Loucy (cell line): ENCODE measurements at regions not wholly inside any gene's neighbourhood (a gene's known extent, or its start where the extent isn't known, plus 50 kb on each side); places are given as distances from the start of the nearest gene placed in this dataset.

Experiments used
- EZH2phosphoT487 ChIP-seq: fragments of 200-600 bp; IDR thresholded peaks from 2 replicates; pipeline ENCODE4 v1.6.1; 2018; ENCODE audit warnings: antibody characterized with exemption, mild to moderate bottlenecking, moderate library complexity, borderline replicate concordance
- TF ChIP-seq, protein P1 (sequence below): fragments of 200-600 bp; sonication (generic); conservative IDR thresholded peaks from 2 replicates; pipeline ENCODE4 v1.5.1; 2014; ENCODE audit warnings: mild to moderate bottlenecking, antibody characterized with exemption, low read length

- TF ChIP-seq, protein P1, sequence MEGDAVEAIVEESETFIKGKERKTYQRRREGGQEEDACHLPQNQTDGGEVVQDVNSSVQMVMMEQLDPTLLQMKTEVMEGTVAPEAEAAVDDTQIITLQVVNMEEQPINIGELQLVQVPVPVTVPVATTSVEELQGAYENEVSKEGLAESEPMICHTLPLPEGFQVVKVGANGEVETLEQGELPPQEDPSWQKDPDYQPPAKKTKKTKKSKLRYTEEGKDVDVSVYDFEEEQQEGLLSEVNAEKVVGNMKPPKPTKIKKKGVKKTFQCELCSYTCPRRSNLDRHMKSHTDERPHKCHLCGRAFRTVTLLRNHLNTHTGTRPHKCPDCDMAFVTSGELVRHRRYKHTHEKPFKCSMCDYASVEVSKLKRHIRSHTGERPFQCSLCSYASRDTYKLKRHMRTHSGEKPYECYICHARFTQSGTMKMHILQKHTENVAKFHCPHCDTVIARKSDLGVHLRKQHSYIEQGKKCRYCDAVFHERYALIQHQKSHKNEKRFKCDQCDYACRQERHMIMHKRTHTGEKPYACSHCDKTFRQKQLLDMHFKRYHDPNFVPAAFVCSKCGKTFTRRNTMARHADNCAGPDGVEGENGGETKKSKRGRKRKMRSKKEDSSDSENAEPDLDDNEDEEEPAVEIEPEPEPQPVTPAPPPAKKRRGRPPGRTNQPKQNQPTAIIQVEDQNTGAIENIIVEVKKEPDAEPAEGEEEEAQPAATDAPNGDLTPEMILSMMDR, result no peak
- TF ChIP-seq EZH2phosphoT487, result no peak
Observed at GRCh38 chr12:11967376-11968047, 103.2 kb upstream of the BCL2L14 start.
